ENCODE measurements at regions not wholly inside any gene's neighbourhood (a gene's known extent, or its start where the extent isn't known, plus 50 kb on each side); places are given as distances from the start of the nearest gene placed in this dataset.
"Not testable (repeated sequence)": the region's sequence is repeated elsewhere in the genome, so short reads cannot be mapped to it uniquely, and the experiment has no call there.

DNA sequence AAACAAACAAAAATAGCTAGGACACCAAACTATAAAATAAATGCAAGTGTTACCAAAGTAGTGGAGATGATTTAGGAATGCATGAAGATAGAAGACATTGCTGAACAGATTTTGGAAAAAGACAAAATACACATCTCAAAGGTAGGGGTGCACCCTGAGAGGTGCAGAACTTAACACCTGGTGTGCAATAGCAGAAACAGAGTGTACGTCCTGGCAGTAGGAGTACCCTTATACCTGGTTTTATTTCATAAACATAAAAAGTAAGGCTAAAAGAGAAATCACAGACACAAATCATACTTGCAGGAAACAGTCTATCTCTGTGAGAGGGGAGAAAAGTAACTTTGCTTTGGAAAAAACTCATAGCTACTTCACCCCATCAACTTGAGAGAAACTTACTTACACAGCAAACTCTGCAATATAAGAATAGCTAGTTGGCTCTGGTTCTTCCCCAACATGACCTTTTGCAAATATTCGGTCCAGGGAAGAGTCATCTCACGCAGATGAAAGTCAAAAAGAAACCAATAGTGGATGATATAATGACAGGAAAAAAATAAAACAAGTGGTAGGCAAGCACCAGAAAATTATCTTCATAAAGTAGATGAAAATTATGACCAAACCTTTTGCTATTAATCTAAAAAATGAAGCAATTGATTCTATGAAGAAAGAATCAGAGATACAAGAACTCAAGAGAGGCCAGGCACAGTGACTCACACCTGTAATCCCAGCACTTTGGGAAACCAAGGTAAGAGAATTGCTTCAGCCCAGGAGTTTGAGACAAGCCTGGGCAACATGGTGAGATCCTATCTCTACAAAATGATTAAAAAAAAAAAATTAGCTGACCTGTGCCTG lies 108.9 kb upstream of the BNIP2 start:
- H3K4me1 ChIP-seq (ENCODE audit: control insufficient read depth, insufficient read depth, low read length): no peaks in the 10 kb centered on the region
- WGBS (ENCODE audit: insufficient coverage): no CpG with 5 or more reads among the region's 3 CpGs

DNA sequence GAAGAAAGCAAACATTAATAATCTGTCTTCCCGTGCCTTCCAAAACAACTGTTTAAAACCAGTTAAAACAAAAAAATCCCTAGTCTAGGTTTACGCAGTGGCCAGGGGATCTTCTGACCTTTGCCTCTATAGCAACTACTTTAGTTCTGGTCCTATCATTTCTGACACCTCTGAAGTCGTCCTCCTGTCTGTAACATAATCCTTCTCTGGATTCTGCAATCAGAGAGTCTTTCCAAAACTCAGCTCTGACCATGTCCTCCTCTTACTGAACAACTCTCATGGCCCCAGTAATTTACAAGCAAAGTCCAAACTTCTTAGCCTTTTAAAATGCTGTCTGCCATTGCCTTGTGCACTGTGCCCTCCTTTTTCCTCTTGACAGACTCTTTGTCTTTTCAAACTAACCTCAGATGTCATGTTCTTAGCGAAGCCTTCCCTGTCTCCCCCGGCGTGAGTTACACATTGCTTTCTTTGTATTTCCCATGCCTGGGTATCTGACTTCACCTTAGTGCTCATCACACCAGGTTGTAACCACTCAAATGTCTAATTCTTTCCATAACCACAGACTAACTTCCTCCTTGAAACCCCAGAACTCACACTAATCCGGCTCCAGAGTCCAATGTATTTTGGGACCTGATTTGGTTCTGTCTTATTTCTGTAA lies 105.2 kb upstream of the BNIP2 start:
- H3K4me3 ChIP-seq (ENCODE audit: low read depth, low read length): no peak overlapping the region
- WGBS (ENCODE audit: insufficient coverage): 58% methylated on average over 6 of the region's 7 CpGs
- no peaks in the 10 kb centered on the region for H3K36me3 ChIP-seq (ENCODE audit: control insufficient read depth, insufficient read depth, low read length)
- peaks cover 3% of the 10 kb centered on the region for H3K27me3 ChIP-seq (ENCODE audit: control insufficient read depth, insufficient read depth, low read length)
- no peaks in the 10 kb centered on the region for H3K9me3 ChIP-seq (ENCODE audit: control insufficient read depth, insufficient read depth, low read length)
- no peak for DNase-seq (ENCODE audit: low read depth in 4 of 6, low spot score in 6 of 6)
- no peak overlapping the region for H3K27ac ChIP-seq (ENCODE audit: low read depth, low read length)
- no peaks in the 10 kb centered on the region for H3K4me1 ChIP-seq (ENCODE audit: control insufficient read depth, insufficient read depth, low read length)

More for the DNA sequence above, 108.9 kb upstream of the BNIP2 start:
- DNase-seq (ENCODE audit: low read depth in 4 of 6, low spot score in 6 of 6): no peak
- no peak overlapping the region for H3K4me3 ChIP-seq (ENCODE audit: low read depth, low read length)
- H3K27ac ChIP-seq (ENCODE audit: low read depth, low read length): no peak overlapping the region
- no peaks in the 10 kb centered on the region for H3K9me3 ChIP-seq (ENCODE audit: control insufficient read depth, insufficient read depth, low read length)
- H3K36me3 ChIP-seq (ENCODE audit: control insufficient read depth, insufficient read depth, low read length): no peaks in the 10 kb centered on the region
- no peaks in the 10 kb centered on the region for H3K27me3 ChIP-seq (ENCODE audit: control insufficient read depth, insufficient read depth, low read length)

DNA sequence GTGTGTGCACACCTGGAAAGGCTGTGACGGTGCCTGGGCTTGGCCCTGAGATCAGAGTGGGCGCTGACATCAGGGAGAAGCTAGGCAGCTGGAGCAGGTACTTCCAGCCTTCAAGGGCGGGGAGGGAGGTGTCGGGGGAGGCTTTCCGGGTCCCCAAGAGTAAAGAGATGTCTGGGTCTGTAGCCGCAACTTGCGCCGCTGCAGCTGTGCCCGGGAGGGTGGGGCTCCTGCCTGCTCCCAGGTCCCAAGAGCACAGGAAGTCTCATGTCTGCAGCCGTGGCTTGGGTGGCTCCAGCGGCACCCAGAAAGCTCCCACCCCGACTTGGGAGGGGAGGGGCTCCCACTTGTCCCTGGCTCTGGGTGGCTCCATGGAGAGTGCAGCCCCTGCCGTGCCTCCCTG lies 103.2 kb upstream of the BNIP2 start:
- 92% methylated on average over 12 of the region's 13 CpGs for WGBS (ENCODE audit: insufficient coverage)
- Histone ChIP-seq H3K27me3 (ENCODE audit: control insufficient read depth, insufficient read depth, low read length) (peaks cover 3% of the 10 kb centered on the region), H3K4me3 (ENCODE audit: low read depth, low read length) (no peak overlapping the region), H3K9me3 (ENCODE audit: control insufficient read depth, insufficient read depth, low read length) (no peaks in the 10 kb centered on the region), H3K4me1 (ENCODE audit: control insufficient read depth, insufficient read depth, low read length) (no peaks in the 10 kb centered on the region), H3K27ac (ENCODE audit: low read depth, low read length) (no peak overlapping the region), H3K36me3 (ENCODE audit: control insufficient read depth, insufficient read depth, low read length) (no peaks in the 10 kb centered on the region)
- no peak for DNase-seq (ENCODE audit: low read depth in 4 of 6, low spot score in 6 of 6)

GRCh38 chr15:59791755-59792154 lies 102.6 kb upstream of the BNIP2 start:
- Histone ChIP-seq H3K27me3 (ENCODE audit: control insufficient read depth, insufficient read depth, low read length) (peaks cover 3% of the 10 kb centered on the region), H3K27ac (ENCODE audit: low read depth, low read length) (no peak overlapping the region), H3K4me1 (ENCODE audit: control insufficient read depth, insufficient read depth, low read length) (no peaks in the 10 kb centered on the region), H3K9me3 (ENCODE audit: control insufficient read depth, insufficient read depth, low read length) (no peaks in the 10 kb centered on the region), H3K4me3 (ENCODE audit: low read depth, low read length) (no peak overlapping the region), H3K36me3 (ENCODE audit: control insufficient read depth, insufficient read depth, low read length) (no peaks in the 10 kb centered on the region)
- DNase-seq (ENCODE audit: low read depth in 4 of 6, low spot score in 6 of 6): no peak
- WGBS (ENCODE audit: insufficient coverage): 84% methylated on average over 3 of the region's 3 CpGs

- Histone ChIP-seq H3K27ac (ENCODE audit: low read depth, low read length) (no peak overlapping the region), H3K9me3 (ENCODE audit: control insufficient read depth, insufficient read depth, low read length) (no peaks in the 10 kb centered on the region), H3K36me3 (ENCODE audit: control insufficient read depth, insufficient read depth, low read length) (no peaks in the 10 kb centered on the region), H3K4me3 (ENCODE audit: low read depth, low read length) (no peak overlapping the region), H3K27me3 (ENCODE audit: control insufficient read depth, insufficient read depth, low read length) (peaks cover 3% of the 10 kb centered on the region), H3K4me1 (ENCODE audit: control insufficient read depth, insufficient read depth, low read length) (no peaks in the 10 kb centered on the region)
- 74% methylated on average over 4 of the region's 5 CpGs for whole genome bisulfite sequencing (ENCODE audit: insufficient coverage)
- DNase-seq (ENCODE audit: low read depth in 4 of 6, low spot score in 6 of 6): no peak
Observed at GRCh38 chr15:59791079-59791478, 102.0 kb upstream of the BNIP2 start.

DNA sequence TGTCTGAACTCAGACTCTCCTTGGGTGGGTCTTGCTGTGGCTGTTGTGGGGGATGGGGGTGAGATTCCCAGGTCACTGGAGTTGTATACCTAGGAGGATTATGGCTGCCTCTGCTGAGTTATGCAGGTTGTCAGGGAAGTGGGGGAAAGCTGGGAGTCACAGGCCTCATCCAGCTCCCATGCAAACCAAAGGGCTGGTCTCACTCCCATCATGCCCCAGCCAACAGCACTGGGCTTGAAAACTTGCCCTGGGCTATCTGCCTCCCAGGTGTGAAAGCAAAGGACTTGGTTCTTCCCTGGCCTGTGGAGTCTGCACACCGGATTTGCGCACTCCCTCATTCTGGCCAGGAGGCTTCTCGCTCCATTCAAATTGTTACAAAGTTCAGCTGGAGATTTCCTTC lies 97.3 kb upstream of the BNIP2 start:
- not testable (repeated sequence) for H3K36me3 ChIP-seq (ENCODE audit: control insufficient read depth, insufficient read depth, low read length); H3K27ac ChIP-seq (ENCODE audit: low read depth, low read length); H3K4me3 ChIP-seq (ENCODE audit: low read depth, low read length); H3K9me3 ChIP-seq (ENCODE audit: control insufficient read depth, insufficient read depth, low read length); H3K4me1 ChIP-seq (ENCODE audit: control insufficient read depth, insufficient read depth, low read length); DNase-seq (ENCODE audit: low read depth in 4 of 6, low spot score in 6 of 6); H3K27me3 ChIP-seq (ENCODE audit: control insufficient read depth, insufficient read depth, low read length)
- 92% methylated on average over 3 of the region's 3 CpGs for WGBS (ENCODE audit: insufficient coverage)

DNA sequence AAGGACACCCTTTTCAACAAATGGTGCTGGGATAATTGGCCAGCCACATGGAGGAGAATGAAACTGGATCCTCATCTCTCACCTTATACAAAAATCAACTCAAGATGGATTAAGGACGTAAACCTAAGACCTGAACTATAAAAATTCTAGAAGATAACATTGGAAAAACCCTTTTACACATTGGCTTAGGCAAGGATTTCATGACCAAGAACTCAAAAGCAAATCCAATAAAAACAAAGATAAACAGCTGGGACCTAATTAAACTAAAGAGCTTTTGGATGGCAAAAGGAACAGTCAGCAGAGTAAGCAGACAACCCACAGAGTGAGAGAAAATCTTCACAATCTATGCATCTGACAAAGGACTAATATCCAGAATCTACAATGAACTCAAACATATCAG lies 96.9 kb upstream of the BNIP2 start:
- not testable (repeated sequence) for H3K27ac ChIP-seq (ENCODE audit: low read depth, low read length); H3K9me3 ChIP-seq (ENCODE audit: control insufficient read depth, insufficient read depth, low read length); DNase-seq (ENCODE audit: low read depth in 4 of 6, low spot score in 6 of 6); H3K36me3 ChIP-seq (ENCODE audit: control insufficient read depth, insufficient read depth, low read length); H3K4me3 ChIP-seq (ENCODE audit: low read depth, low read length); H3K27me3 ChIP-seq (ENCODE audit: control insufficient read depth, insufficient read depth, low read length); H3K4me1 ChIP-seq (ENCODE audit: control insufficient read depth, insufficient read depth, low read length)
- no CpG with 5 or more reads among the region's 1 CpG for WGBS (ENCODE audit: insufficient coverage)

GRCh38 chr15:59783774-59784520 lies 94.8 kb upstream of the BNIP2 start:
- H3K27ac ChIP-seq (ENCODE audit: low read depth, low read length): not testable (repeated sequence)

DNA sequence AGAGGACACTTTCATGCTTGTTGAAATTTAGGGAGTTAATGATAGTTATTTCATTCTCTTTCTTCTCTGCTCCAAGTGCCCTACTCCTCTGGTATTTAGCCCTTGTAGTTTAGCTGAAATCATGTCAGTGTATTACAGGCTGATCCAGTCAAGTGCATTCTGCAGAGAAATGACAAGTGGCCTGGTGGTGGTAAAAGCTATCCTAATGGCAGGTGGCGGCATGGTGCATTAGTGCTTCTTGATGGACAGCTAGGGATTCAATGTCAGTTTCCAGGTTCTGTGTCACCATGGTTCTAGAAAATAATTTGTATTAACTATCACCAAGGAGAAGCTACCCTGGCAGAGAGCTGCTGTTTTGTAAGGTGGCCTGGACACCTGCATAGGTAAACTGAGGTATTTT lies 90.0 kb upstream of the BNIP2 start:
- no peak overlapping the region for H3K4me3 ChIP-seq (ENCODE audit: low read depth, low read length)
- no peak overlapping the region for H3K27ac ChIP-seq (ENCODE audit: low read depth, low read length)
- no peaks in the 10 kb centered on the region for H3K9me3 ChIP-seq (ENCODE audit: control insufficient read depth, insufficient read depth, low read length)
- no peaks in the 10 kb centered on the region for H3K4me1 ChIP-seq (ENCODE audit: control insufficient read depth, insufficient read depth, low read length)
- DNase-seq (ENCODE audit: low read depth in 4 of 6, low spot score in 6 of 6): no peak
- H3K36me3 ChIP-seq (ENCODE audit: control insufficient read depth, insufficient read depth, low read length): no peaks in the 10 kb centered on the region
- no CpG with 5 or more reads among the region's 1 CpG for whole genome bisulfite sequencing (ENCODE audit: insufficient coverage)
- H3K27me3 ChIP-seq (ENCODE audit: control insufficient read depth, insufficient read depth, low read length): no peaks in the 10 kb centered on the region

More at GRCh38 chr15:59783774-59784520, 94.8 kb upstream of the BNIP2 start:
- H3K4me3 ChIP-seq (ENCODE audit: low read depth, low read length); H3K9me3 ChIP-seq (ENCODE audit: control insufficient read depth, insufficient read depth, low read length); H3K4me1 ChIP-seq (ENCODE audit: control insufficient read depth, insufficient read depth, low read length); H3K27me3 ChIP-seq (ENCODE audit: control insufficient read depth, insufficient read depth, low read length); DNase-seq (ENCODE audit: low read depth in 4 of 6, low spot score in 6 of 6); H3K36me3 ChIP-seq (ENCODE audit: control insufficient read depth, insufficient read depth, low read length): not testable (repeated sequence)
- WGBS (ENCODE audit: insufficient coverage): 78% methylated on average over 7 of the region's 8 CpGs
